GM12891 (cell line): ENCODE measurements at regions not wholly inside any gene's neighbourhood (a gene's known extent, or its start where the extent isn't known, plus 50 kb on each side); places are given as distances from the start of the nearest gene placed in this dataset.

ENCODE experiments used
- POLR2A ChIP-seq: IDR thresholded peaks from 2 replicates; pipeline ENCODE4 v1.6.1; 2011; ENCODE audit warnings: low read depth, low read length, control low read depth
- POLR2AphosphoS5 ChIP-seq: IDR thresholded peaks from 2 replicates; pipeline ENCODE4 v1.6.1; 2011; ENCODE audit warnings: low read depth, low read length, control low read depth
- POU2F2 ChIP-seq: IDR thresholded peaks from 2 replicates; pipeline ENCODE4 v1.6.1; 2011; ENCODE audit warnings: low read depth, mild to moderate bottlenecking, control low read depth, low read length, moderate library complexity
- TAF1 ChIP-seq: IDR thresholded peaks from 2 replicates; pipeline ENCODE4 v1.6.1; 2011; ENCODE audit warnings: low read depth, low read length, control low read depth

DNA sequence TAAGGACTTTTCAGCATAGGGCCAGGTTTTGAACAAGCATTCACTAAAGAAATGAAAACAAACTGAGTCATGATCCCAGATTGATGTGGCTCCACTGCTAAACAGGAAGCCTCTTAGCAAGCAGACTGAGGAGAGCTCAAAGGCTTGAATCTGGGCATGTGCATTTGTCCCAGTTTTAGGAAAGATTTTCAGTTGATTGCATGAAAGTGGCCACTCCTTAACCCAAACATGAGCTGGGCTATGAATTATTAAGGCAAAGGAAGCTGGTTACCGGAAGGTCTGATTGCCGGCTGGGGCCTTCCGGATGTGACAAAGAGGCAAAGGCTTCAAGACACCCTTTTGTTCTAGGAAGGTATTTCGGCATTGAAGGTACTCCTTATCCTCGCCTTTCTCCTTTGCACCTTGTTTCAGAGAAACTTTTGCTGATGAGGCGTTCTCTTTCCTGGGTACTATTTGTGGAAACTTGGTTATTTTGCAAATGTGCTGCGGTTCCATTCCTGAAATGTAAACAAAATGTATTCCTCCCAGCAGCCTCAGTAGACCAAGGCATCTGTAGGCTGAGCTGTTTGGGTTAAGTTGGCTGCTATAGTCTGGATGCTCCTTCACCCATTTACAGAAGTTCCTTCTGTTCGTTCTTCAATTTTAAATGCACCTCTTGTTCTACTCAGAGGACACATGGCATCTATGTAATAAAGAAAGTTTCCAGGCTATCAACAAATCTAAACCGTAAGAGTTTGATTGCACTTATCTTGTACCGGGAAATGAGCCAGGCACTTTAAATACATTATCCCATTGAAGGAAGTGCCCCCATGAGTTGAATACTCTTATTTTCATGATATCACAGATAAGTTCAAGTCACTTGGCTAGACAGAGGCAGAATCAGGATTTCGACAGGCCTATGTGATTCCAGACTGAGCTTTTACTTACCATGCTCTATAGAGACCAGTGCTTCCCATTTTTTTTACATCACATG, 115.6 kb upstream of the METAP2 start:
- TF ChIP-seq POLR2A = no peak
- TF ChIP-seq POLR2AphosphoS5 = no peak
- TF ChIP-seq TAF1 = no peak
- TF ChIP-seq POU2F2 = no peak
